ENCODE measurements at regions not wholly inside any gene's neighbourhood (a gene's known extent, or its start where the extent isn't known, plus 50 kb on each side); places are given as distances from the start of the nearest gene placed in this dataset.

- no peak for TF ChIP-seq CTCF (IDR thresholded peaks at IDR 0.05)
- no peak for TF ChIP-seq EZH2 (IDR thresholded peaks at IDR 0.05)
Measured at GRCh38 chr17:27109346-27109745, 184.6 kb upstream of the WSB1 start.

Measured in neural progenitor cell (in vitro differentiated cells).